OCI-LY3 (cell line): ENCODE measurements at regions not wholly inside any gene's neighbourhood (a gene's known extent, or its start where the extent isn't known, plus 50 kb on each side); places are given as distances from the start of the nearest gene placed in this dataset.

Experiments
- CTCF ChIP-seq: fragments of 200-600, 300-600 bp; sonication (generic); IDR thresholded peaks from 2 replicates; pipeline ENCODE4 v1.5.1; 2014; ENCODE audit warnings: antibody characterized with exemption, low read length, low read depth
- EZH2phosphoT487 ChIP-seq: fragments of 200-600 bp; shearing (Covaris generic); IDR thresholded peaks from 2 replicates; pipeline ENCODE4 v1.6.1; 2018; ENCODE audit warnings: antibody characterized with exemption, mixed run types, low read depth

DNA sequence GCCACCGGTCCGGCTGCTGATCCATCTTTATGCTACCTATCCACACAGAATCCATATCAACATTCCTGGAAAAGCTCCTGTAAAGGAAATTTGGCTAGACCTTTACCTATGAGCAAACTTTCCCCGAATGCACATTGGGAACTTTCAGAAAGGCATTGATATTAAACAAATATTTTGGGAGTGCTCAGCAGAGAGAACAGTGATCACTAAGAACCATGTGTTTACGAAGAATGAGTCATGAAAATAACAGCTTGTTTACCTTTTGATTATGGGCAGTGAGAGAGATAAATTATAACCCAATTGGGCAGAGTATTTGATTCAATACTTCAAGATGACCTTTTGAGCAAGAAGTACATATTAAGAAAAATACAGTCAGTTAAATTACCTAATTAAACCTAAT lies 189.7 kb upstream of the CDH2 start:
- no peak for TF ChIP-seq CTCF
- no peak for TF ChIP-seq EZH2phosphoT487
